T-helper 2 cell (primary cell): ENCODE measurements at regions not wholly inside any gene's neighbourhood (a gene's known extent, or its start where the extent isn't known, plus 50 kb on each side); places are given as distances from the start of the nearest gene placed in this dataset.
"Not testable (repeated sequence)": the region's sequence is repeated elsewhere in the genome, so short reads cannot be mapped to it uniquely, and the experiment has no call there.

Experiments
- DNase-seq, 5 experiments: peaks; one replicate each; pipeline versions ENCODE4 v3.0.0 to v3.0.0-alpha.2; 2012 to 2022

- no peak for DNase-seq
Observed at GRCh38 chr1:68785328-68785727, 288.4 kb upstream of the DEPDC1 start.

DNA sequence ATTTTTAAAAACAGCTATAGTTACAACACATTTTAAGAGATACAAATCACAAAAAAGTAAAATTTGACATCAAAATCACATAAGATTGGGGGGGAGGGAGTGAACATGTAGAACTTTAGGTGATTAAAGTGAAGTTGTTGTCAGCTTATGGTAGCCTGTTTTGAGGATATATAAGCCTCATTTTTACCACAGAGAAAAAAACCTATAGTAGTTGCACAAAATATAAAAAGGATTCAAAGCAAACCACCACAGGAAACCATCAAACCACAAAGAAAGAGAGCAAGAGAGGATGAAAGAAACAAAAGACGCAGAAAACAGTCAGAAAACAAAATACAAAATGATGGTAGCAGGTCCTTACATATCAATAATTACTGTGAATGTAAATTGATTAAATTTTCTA lies 291.9 kb upstream of the DEPDC1 start:
- no peak for DNase-seq

GRCh38 chr1:68791800-68792199 lies 294.9 kb upstream of the DEPDC1 start:
- no peak for DNase-seq

DNA sequence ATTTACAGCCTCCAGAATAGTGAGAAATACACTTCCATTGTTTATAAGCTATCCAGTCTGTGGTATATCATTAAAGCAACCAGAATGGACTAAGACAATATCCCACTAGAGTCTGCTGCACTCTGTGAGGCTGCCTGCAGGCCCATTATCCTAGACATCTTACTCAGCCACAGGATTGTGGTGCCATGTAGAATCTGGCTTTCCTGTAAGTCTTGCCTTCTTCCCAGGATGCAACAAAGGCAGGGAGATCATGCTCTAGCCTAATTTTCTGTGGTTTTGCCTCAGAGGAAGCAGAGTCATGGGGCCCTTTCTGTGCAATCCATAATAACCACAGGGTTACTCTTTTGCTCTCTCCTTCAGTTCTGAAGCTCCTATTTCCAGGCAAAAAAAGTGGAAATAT lies 299.1 kb upstream of the DEPDC1 start:
- DNase-seq: no peak

DNA sequence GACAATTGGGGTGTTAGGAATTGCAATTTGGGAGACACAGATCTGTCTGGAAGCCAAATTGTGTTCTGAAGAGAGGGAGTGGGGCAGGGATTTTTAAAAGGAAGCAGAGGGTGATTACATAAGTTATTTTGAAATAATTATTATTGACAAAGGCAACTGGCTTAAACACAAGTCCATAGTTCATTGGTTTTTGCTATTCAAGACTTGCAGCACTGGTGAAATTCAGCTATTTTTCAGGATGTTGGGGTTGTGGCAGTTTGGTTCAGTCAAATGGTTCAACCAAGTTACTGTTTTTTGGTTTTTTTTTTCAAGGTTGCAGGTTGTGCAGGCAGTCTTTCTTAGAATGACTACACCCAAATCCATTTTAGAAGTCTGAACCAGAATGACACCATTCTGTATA lies 300.0 kb upstream of the DEPDC1 start:
- DNase-seq: no peak

- no peak for DNase-seq
Observed at GRCh38 chr1:68798071-68798470, 301.2 kb upstream of the DEPDC1 start.

- no peak for DNase-seq
Observed at GRCh38 chr1:68799096-68799495, 302.2 kb upstream of the DEPDC1 start.

GRCh38 chr1:68800182-68800581 lies 303.3 kb upstream of the DEPDC1 start:
- no peak for DNase-seq

GRCh38 chr1:68801440-68801839 lies 304.6 kb upstream of the DEPDC1 start:
- no peak for DNase-seq

DNA sequence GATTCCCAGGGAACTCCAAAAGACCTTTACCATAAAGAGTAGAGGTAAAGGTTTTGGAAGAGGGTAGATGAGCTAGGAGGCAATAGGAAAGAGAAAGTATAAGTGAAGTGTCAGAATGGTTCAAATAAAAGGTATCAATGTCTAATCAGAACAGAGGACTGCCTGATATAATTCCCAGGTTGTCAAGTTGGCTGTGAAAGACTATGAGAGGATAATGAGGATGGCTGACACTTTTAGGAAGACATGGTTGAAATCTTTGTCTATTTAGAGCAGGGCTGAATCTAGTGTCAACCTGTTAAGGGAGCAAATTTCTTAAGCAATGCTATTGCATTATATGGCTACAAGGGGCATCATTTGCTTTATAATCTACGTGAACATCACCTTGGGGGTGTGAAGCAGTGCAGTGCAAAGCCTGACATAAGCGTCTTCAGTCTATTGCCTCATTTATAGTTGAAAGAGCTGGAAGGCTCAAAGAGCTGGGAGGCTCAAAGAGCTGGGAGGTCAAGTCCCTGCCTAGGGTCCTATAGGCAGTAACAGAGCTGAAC lies 308.3 kb upstream of the DEPDC1 start:
- DNase-seq: no peak

- DNase-seq: no peak
Observed at GRCh38 chr1:68808351-68808750, 311.5 kb upstream of the DEPDC1 start.

DNA sequence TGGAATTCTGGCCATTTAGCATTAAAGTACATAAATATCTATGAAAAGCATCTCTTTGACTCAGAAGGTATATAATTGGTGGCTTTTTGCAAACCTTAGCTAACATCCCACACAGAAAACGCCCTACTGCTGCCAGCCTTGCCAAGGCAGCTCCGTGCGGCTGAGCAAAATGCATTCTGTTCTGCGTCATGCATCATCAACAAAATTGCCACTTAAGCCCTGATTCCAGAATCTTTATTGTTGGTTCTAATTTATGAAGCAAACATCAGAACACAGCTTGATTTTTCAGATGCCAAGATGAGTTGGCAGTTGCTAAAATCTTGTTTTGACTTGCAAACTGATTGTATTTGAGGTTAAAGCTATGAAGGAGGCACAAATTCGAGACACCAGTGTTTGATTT lies 314.9 kb upstream of the DEPDC1 start:
- DNase-seq: no peak

- DNase-seq: no peak
Observed at GRCh38 chr1:68812333-68812732, 315.5 kb upstream of the DEPDC1 start.

GRCh38 chr1:68814067-68814466 lies 317.2 kb upstream of the DEPDC1 start:
- DNase-seq: no peak

DNA sequence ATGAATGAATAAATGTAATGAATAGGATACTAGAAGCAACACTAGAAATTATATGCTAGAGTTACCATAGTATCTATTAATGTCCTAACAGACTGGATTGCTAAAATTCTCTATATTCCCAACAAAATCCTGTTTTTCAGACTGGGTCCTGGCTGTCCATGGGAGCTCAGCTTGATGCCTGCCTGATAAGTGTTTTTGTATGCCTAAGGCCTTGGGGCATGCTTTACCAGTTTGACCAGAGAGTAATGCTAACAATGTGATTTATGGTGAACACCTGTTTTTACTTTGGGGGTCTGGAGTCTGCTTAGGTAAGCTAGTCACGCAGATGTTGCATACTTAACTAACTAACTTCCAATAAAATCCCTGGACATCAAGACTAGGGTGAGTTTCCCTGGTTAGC lies 318.8 kb upstream of the DEPDC1 start:
- no peak for DNase-seq

DNA sequence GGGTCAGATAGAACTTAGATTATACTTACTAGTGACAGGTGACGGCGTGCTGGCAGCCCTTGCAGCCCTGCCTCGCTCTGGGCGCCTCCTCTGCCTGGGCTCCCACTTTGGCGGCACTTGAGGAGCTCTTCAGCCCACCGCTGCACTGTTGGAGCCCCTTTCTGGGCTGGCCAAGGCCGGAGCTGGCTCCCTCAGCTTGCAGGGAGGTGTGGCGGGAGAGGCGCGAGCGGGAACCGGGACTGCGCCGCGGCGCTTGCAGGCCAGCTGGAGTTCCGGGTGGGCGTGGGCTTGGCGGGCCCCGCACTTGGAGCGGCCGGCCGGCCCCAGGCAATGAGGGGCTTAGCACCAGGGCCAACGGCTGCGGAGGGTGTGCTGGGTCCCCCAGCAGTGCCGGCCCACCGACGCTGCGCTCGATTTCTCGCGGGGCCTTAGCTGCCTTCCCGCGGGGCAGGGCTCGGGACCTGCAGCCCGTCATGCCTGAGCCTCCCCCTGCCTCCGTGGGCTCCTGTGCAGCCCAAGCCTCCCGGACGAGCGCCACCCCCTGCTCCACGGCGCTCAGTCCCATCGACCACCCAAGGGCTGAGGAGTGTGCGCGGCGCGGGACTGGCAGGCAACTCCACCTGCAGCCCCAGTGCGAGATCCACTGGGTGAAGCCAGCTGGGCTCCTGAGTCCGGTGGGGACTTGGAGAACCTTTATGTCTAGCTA lies 320.8 kb upstream of the DEPDC1 start:
- not testable (repeated sequence) for DNase-seq

DNA sequence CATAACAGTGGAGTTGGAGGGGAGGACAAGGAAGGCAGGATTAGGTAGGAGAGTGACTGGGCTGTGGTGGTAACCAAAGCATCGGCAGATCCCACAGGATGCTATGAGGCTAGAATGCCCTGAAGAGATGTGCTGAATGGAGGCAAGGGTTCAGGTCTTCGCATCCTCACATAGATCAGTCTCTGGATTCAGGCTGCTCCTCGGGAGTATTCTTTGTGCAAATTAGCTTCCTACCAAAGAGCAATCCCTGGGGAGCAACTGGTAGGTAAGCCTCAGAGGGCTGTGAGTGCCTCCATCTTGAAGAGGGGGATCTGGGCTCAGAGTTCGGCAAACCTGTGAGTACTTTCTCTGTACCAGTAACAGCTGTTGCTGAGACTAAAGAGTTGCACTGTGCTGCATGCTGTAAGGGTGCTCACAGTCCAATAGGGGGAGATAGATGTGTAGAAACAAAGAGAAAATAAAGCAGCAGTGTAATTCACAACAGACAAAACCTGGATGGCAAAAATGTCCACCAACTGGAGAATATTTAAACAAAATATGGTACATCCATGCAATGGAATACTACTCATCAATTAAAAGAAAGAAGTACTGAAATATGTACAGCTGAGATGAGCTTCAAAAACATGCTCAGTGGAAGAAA lies 322.4 kb upstream of the DEPDC1 start:
- DNase-seq: no peak

DNA sequence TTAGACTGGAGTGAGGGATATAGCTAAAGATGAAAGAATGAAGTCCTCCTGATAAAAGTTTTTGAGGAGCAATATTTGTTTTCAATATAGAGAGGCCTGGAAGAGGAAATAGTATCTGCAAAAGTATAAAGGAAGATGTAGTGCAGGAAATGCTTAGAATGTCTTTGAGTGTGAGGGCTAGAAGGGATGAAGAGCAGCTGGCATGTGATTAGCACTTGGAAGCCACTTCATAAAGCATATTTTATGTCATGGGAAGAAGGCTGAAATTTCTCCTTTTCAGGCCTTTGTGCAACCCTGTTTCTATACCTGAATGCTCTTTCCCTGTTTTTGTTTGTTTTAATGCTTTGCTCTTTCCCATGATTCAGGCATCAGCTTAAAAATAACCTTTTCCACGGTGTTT lies 323.3 kb upstream of the DEPDC1 start:
- no peak for DNase-seq

DNA sequence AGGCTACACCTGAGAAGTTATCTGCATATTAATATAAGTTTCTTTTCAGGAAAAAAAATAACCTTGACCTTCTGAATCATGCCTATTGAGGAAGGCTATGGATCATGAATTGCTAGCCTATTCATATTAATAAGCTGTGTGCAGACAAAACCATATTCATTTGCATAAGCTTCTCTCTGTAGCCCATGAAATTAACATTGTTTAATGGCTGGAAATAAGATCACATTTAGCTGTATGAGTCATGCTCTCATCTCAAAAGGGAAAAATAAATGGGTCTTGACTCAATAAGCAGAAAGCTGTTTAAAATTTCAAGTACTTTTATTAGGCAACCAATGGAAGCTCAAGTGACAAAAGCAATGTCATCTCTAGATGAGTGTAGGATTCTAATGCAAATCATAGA lies 330.0 kb upstream of the DEPDC1 start:
- DNase-seq: no peak

DNA sequence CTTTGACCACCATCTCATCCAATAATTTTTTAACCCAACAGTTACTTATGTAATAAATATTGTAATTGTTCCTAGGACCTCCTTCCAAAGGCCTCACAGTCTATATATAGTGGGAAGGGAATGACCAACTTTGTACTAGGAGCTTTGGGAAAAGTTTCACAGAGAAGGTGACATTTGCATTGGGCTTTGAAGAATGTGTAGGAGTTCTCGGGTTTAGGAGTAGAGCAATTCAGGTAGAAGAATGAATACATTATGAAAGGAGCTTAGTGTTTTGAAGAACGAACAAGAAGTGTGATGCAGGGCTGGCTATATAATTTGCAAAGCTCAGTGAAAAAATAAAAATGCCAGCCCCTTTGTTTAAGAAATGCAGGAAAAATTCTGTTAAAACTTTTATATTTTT lies 330.4 kb upstream of the DEPDC1 start:
- no peak for DNase-seq

DNA sequence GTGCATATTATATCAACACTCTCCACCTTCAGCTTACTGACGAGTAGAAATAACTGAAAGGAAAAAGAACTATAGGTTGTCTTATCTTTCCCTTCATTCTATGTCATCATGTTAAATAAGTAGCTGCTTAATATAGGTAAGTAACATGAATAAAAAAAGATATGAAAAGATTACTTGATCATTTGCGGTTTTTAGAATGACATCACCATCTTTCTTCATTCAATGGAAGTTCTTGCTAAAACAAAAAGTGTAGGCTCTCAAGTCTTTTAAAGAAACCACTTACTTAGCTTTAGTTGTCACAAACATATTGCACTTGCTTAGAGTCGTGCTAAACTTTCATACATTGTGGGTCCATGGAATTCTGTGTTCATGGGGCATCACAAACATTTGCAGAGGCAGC lies 331.1 kb upstream of the DEPDC1 start:
- DNase-seq: no peak

DNA sequence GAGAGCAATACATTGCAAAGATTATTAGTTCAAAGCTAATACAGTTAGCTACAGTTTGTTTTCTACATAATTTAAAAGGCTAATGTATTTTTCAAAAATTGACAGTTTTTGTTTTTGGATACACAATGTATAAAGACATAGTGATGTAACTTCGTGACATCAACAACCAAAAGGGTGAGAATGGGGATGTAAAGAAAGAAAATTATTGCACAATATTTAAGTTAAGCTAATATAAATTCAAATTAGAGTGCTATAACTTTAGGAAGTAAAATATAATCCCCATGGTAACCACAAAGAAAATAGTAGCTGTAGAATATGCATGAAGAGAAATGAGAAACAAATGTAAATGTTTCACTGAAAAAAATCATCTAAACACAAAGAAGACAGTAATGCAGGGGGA lies 334.4 kb upstream of the DEPDC1 start:
- DNase-seq: no peak

GRCh38 chr1:68848017-68848416 lies 351.1 kb upstream of the DEPDC1 start:
- DNase-seq: no peak

DNA sequence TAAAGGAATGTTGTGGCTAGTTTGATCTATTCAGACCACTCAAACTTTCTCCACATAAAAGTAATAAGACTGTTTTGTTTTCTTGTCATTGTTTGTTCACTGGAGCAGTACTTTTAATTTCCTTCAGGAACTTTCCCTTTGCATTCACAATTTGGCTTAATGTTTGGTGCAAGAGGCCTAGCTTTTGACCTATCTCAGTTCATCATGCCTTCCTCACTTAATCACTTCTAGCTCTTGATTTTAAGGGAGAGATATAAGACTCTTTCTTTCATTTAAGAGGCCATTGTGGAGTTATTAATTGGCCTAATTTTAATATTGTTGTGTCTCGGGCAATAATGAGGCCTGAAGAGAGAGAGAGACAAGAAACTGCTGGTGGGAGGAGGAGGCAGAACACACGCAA lies 371.7 kb upstream of the DEPDC1 start:
- no peak for DNase-seq

DNA sequence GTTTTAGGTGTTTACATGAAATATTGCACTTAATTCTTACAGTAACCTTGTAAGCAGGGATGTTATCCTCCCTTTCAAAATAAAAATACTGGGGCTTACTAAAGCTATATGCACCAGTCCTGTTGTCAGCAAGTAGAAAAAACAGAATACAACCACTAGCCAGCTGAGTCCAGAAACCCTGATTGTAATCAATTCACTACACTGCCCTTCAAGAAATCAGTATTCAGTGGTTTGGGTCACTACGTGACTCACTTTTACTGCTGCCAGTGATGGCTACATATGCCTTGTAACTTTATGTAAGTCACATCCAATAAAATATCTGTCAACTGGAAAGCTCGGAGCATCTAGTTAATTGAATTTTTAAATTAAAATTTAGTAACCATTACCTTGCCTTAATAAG lies 376.3 kb upstream of the DEPDC1 start:
- no peak for DNase-seq
